Suprapubic skin (tissue), 4 donors: ENCODE measurements at regions not wholly inside any gene's neighbourhood (a gene's known extent, or its start where the extent isn't known, plus 50 kb on each side); places are given as distances from the start of the nearest gene placed in this dataset.

Experiments
- DNase-seq, 2 donors: peaks; one replicate each; pipeline ENCODE4 v3.0.0-alpha.2; 2019; ENCODE audit warnings: low spot score in 2 of 2
- H3K27ac ChIP-seq: fragments of 200-600 bp; sonication (generic); one replicate; pipeline ENCODE4 v1.5.1; 2019
- H3K27me3 ChIP-seq: fragments of 200-600 bp; sonication (generic); one replicate; pipeline ENCODE4 v1.5.1; 2019
- H3K36me3 ChIP-seq: fragments of 200-600 bp; sonication (generic); one replicate; pipeline ENCODE4 v1.5.1; 2019
- H3K4me1 ChIP-seq: fragments of 200-600 bp; sonication (generic); one replicate; pipeline ENCODE4 v1.5.1; 2019
- H3K4me3 ChIP-seq: fragments of 200-600 bp; sonication (generic); one replicate; pipeline ENCODE4 v1.5.1; 2019; ENCODE audit warnings: mild to moderate bottlenecking
- H3K9me3 ChIP-seq: fragments of 200-600 bp; sonication (generic); one replicate; pipeline ENCODE4 v1.5.1; 2019
- CTCF ChIP-seq, 2 donors: fragments of 200-600 bp in 1 of 2; fragments of 450-650 bp in 1 of 2; sonication (generic) in 1 of 2; IDR thresholded peaks; one replicate each; pipeline ENCODE4 v1.5.1; 2016 to 2019; ENCODE audit warnings: antibody characterized with exemption in 2 of 2, mild to moderate bottlenecking in 1 of 2, moderate library complexity in 1 of 2
- EP300 ChIP-seq: sonication (generic); formaldehyde crosslinking; IDR thresholded peaks from one replicate; pipeline ENCODE4 v1.6.1; 2017; ENCODE audit warnings: antibody characterized with exemption
- POLR2A ChIP-seq, 2 donors: fragments of 450-650 bp; IDR thresholded peaks; one replicate each; pipeline ENCODE4 v1.6.1; 2017; ENCODE audit warnings: antibody characterized with exemption in 2 of 2, mild to moderate bottlenecking in 2 of 2, moderate library complexity in 2 of 2
- POLR2AphosphoS5 ChIP-seq, 3 donors: sonication (generic); formaldehyde crosslinking; IDR thresholded peaks; one replicate each; pipeline ENCODE4 v1.6.1; 2017; ENCODE audit warnings: antibody characterized with exemption in 3 of 3
- WGBS: methylation state at CpG from one replicate; pipeline ENCODE4 v1.1.5; 2018; 5-methylcytosine and 5-hydroxymethylcytosine counted together

- WGBS, result 68% methylated on average over 1 of the region's 1 CpG
- no peak overlapping the region for H3K4me3 ChIP-seq
- no peaks in the 10 kb centered on the region for H3K27me3 ChIP-seq
- H3K9me3 ChIP-seq, result no peaks in the 10 kb centered on the region
- H3K27ac ChIP-seq, result no peak overlapping the region
- DNase-seq, result no peak
- TF ChIP-seq POLR2A (IDR thresholded peaks at IDR 0.05) (no peak), CTCF (IDR thresholded peaks at IDR 0.05) (no peak), POLR2AphosphoS5 (IDR thresholded peaks at IDR 0.05) (no peak), EP300 (no peak)
- no peaks in the 10 kb centered on the region for H3K36me3 ChIP-seq
- no peaks in the 10 kb centered on the region for H3K4me1 ChIP-seq
Measured at GRCh38 chr9:106072421-106072820, 378.1 kb downstream of the TMEM38B start.

- Histone ChIP-seq H3K27ac (no peak overlapping the region), H3K36me3 (no peaks in the 10 kb centered on the region), H3K9me3 (no peaks in the 10 kb centered on the region), H3K4me3 (no peak overlapping the region), H3K27me3 (no peaks in the 10 kb centered on the region), H3K4me1 (no peaks in the 10 kb centered on the region)
- TF ChIP-seq POLR2A (IDR thresholded peaks at IDR 0.05) (no peak), EP300 (no peak), CTCF (IDR thresholded peaks at IDR 0.05) (no peak), POLR2AphosphoS5 (IDR thresholded peaks at IDR 0.05) (no peak)
- DNase-seq, result no peak
- 62% methylated on average over 1 of the region's 1 CpG for WGBS
Measured at GRCh38 chr9:106074006-106074405, 379.7 kb downstream of the TMEM38B start.

GRCh38 chr9:106075236-106075959 lies 381.1 kb downstream of the TMEM38B start:
- Histone ChIP-seq H3K4me3 (no peak overlapping the region), H3K9me3 (no peaks in the 10 kb centered on the region), H3K27ac (no peak overlapping the region), H3K27me3 (no peaks in the 10 kb centered on the region), H3K36me3 (no peaks in the 10 kb centered on the region), H3K4me1 (no peaks in the 10 kb centered on the region)
- 68% methylated on average over 3 of the region's 3 CpGs for WGBS
- no peak for DNase-seq
- TF ChIP-seq POLR2A (IDR thresholded peaks at IDR 0.05), result no peak
- no peak for TF ChIP-seq EP300
- no peak for TF ChIP-seq CTCF (IDR thresholded peaks at IDR 0.05)
- no peak for TF ChIP-seq POLR2AphosphoS5 (IDR thresholded peaks at IDR 0.05)

- WGBS, result 33% methylated on average over 1 of the region's 1 CpG
- no peak overlapping the region for H3K4me3 ChIP-seq
- no peaks in the 10 kb centered on the region for H3K36me3 ChIP-seq
- no peak for DNase-seq
- TF ChIP-seq CTCF (IDR thresholded peaks at IDR 0.05) (no peak), POLR2A (IDR thresholded peaks at IDR 0.05) (no peak), EP300 (no peak), POLR2AphosphoS5 (IDR thresholded peaks at IDR 0.05) (no peak)
- H3K27me3 ChIP-seq, result no peaks in the 10 kb centered on the region
- no peaks in the 10 kb centered on the region for H3K9me3 ChIP-seq
- H3K4me1 ChIP-seq, result no peaks in the 10 kb centered on the region
- no peak overlapping the region for H3K27ac ChIP-seq
Measured at GRCh38 chr9:106075960-106076327, 381.6 kb downstream of the TMEM38B start.

- Histone ChIP-seq H3K27me3 (no peaks in the 10 kb centered on the region), H3K27ac (no peak overlapping the region), H3K36me3 (no peaks in the 10 kb centered on the region), H3K4me3 (no peak overlapping the region), H3K9me3 (no peaks in the 10 kb centered on the region), H3K4me1 (no peaks in the 10 kb centered on the region)
- TF ChIP-seq POLR2AphosphoS5 (IDR thresholded peaks at IDR 0.05) (no peak), CTCF (IDR thresholded peaks at IDR 0.05) (no peak), POLR2A (IDR thresholded peaks at IDR 0.05) (no peak), EP300 (no peak)
- WGBS, result 57% methylated on average over 1 of the region's 1 CpG
- DNase-seq, result no peak
Measured at GRCh38 chr9:106076711-106077110, 382.4 kb downstream of the TMEM38B start.
